GM12801 (cell line): ENCODE measurements at regions not wholly inside any gene's neighbourhood (a gene's known extent, or its start where the extent isn't known, plus 50 kb on each side); places are given as distances from the start of the nearest gene placed in this dataset.

Experiments used
- TF ChIP-seq, protein P1 (sequence below): IDR thresholded peaks from one replicate; pipeline ENCODE4 v1.5.1; 2011; ENCODE audit warnings: control low read depth; ENCODE audit not compliant: insufficient read length; ENCODE audit errors: extremely low read depth

- TF ChIP-seq, protein P1, sequence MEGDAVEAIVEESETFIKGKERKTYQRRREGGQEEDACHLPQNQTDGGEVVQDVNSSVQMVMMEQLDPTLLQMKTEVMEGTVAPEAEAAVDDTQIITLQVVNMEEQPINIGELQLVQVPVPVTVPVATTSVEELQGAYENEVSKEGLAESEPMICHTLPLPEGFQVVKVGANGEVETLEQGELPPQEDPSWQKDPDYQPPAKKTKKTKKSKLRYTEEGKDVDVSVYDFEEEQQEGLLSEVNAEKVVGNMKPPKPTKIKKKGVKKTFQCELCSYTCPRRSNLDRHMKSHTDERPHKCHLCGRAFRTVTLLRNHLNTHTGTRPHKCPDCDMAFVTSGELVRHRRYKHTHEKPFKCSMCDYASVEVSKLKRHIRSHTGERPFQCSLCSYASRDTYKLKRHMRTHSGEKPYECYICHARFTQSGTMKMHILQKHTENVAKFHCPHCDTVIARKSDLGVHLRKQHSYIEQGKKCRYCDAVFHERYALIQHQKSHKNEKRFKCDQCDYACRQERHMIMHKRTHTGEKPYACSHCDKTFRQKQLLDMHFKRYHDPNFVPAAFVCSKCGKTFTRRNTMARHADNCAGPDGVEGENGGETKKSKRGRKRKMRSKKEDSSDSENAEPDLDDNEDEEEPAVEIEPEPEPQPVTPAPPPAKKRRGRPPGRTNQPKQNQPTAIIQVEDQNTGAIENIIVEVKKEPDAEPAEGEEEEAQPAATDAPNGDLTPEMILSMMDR, result no peak
Measured at GRCh38 chr15:53260647-53261046, 470.5 kb upstream of the ONECUT1 start.

DNA sequence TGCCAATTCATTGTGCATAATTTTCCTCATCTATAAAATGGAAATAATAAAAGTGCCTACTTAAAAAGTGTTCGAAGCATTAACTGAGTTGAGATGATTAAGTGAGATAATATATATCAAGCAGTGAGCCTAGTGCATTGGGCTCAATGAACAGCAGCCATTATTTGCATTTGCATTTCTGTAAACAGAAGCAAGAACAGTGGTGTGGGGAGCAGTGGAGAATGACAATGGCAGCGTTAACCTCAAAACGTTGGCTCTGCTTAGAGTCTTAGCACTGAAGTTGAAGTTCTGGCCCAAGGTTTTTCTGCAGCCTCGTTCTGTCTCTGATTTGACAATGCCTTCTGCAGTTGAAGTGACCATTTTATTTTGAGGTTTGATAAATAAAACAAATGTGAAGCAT lies 466.3 kb upstream of the ONECUT1 start:
- TF ChIP-seq, protein P1, result no peak

DNA sequence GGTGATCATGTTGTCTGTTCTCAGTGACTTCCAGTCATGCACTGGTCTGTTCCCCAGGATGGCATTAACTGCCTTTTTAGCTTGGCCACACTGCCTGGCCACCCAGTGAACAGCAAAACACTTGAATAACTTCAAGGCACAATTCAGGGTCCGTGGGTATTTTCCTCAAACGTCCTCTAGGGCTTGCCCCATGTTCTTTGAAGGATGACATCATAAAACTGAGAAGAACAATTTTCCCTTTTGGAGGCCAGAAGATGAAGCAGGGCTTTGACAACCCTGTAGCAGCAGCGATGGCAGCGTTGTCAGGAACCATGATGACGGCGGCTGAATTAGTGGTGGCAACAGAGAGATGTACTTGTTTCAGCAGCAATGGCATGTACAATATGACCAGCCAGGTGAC lies 465.9 kb upstream of the ONECUT1 start:
- TF ChIP-seq, protein P1, result no peak

GRCh38 chr15:53251996-53252395 lies 461.9 kb upstream of the ONECUT1 start:
- TF ChIP-seq, protein P1, result no peak

- TF ChIP-seq, protein P1, result no peak
Measured at GRCh38 chr15:53251523-53251922, 461.4 kb upstream of the ONECUT1 start.

DNA sequence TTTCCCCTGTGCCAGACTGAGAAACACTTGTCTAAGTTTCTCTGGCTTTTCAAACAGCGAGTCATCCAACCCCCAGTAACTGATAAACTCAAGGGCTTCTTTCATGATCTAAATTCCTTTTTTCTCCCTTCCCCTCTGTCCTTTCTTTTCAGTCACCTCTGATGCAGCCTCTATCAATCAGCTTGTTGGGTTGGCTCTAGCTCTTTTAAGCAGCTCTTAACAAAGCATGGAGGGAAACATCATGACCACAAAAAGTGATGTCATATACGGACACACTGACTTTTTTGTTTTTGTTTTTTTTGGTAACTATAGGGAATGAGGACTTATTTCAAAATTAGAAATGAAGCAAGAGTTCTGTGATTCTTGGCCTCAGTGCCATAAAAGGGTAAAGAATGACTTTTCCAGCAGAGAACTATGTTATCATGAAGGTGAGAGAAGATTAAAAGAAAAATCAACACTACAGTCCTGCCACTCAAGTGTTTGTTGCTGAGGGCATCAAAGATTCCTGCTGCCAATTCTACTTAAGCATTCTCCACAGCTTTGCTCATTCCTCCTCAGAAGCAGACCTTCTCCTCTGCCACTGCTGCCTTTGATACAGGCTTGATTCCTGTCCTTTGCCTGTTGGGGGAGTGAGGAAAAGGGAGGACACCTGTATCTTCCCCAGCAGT lies 457.0 kb upstream of the ONECUT1 start:
- TF ChIP-seq, protein P1, result no peak

GRCh38 chr15:53246404-53246803 lies 456.3 kb upstream of the ONECUT1 start:
- TF ChIP-seq, protein P1, result no peak

- TF ChIP-seq, protein P1, result no peak
Measured at GRCh38 chr15:53233801-53234200, 443.7 kb upstream of the ONECUT1 start.
